ENCODE measurements at regions not wholly inside any gene's neighbourhood (a gene's known extent, or its start where the extent isn't known, plus 50 kb on each side); places are given as distances from the start of the nearest gene placed in this dataset.
"Not testable (repeated sequence)": the region's sequence is repeated elsewhere in the genome, so short reads cannot be mapped to it uniquely, and the experiment has no call there.

DNA sequence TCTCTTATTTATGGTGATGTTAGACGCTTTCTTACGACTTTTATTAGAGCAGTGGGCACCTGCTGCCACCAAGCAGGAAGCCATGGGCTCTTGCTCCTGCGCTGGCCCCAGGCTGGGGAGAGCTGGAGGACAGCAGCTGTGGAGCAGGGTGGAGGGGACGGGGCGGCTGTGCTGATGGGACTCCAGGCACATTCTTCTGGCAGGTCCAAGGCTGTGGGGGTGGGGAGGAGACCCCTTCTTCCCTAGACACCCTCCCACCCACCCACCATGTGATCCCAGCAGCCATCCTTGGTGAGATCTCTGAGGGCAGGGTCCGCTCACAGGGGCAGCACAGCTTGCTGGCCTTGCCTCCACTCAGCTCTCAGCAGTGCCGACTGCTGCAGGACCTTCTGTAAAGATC, 192.6 kb upstream of the IRX4 start:
- Histone ChIP-seq H3K9me3 (ENCODE audit: low read length) (no peaks in the 10 kb centered on the region), H3K27ac (ENCODE audit: low read depth, low read length) (no peak overlapping the region), H3K4me1 (ENCODE audit: insufficient read depth, low read length) (no peaks in the 10 kb centered on the region), H3K9ac (ENCODE audit: low read length) (no peak overlapping the region), H3K36me3 (ENCODE audit: insufficient read depth, low read length) (no peaks in the 10 kb centered on the region), H3K4me3 (ENCODE audit: low read depth in 1 of 2, low read length in 2 of 2) (no peak overlapping the region), H3K27me3 (ENCODE audit: control insufficient read depth in 1 of 2, insufficient read depth in 2 of 2, low read length in 2 of 2) (no peaks in the 10 kb centered on the region)

DNA sequence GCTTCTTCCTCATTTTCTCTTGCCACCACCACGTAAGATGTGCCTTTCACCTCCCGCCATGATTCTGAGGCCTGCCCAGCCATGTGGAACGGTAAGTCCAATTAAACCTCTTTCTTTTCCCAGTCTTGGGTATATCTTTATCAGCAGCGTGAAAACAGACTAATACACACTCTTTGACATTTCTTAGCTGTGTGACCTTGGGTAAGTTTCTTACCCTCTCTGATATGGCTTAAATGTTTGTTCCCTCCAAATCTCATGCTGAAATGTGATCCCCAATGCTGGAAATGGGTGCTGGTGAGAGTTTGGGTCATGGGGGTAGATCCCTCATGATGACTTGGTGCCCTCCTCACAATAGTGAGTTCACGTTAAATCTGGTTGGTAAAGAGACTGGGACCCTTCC, 188.8 kb upstream of the IRX4 start:
- Histone ChIP-seq H3K4me1 (ENCODE audit: insufficient read depth, low read length) (no peaks in the 10 kb centered on the region), H3K27ac (ENCODE audit: low read depth, low read length) (no peak overlapping the region), H3K27me3 (ENCODE audit: control insufficient read depth in 1 of 2, insufficient read depth in 2 of 2, low read length in 2 of 2) (no peaks in the 10 kb centered on the region), H3K36me3 (ENCODE audit: insufficient read depth, low read length) (no peaks in the 10 kb centered on the region), H3K4me3 (ENCODE audit: low read depth in 1 of 2, low read length in 2 of 2) (no peak overlapping the region), H3K9ac (ENCODE audit: low read length) (no peak overlapping the region), H3K9me3 (ENCODE audit: low read length) (no peaks in the 10 kb centered on the region)

DNA sequence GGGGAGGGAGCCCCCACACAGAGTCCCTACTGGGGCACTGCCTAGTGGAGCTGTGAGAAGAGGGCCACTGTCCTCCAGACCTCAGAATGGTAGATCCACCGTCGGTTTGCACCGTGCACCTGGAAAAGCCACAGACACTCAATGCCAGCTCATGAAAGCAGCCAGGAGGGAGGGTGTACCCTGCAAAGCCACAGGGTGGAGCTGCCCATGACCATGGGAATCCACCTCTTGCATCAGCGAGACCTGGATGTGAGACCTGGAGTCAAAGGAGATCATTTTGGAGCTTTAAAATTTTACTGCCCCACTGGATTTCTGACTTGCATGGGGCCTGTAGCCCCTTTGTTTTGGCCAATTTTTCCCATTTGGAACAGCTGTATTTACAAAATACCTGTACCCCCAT, 188.1 kb upstream of the IRX4 start:
- not testable (repeated sequence) for H3K4me3 ChIP-seq (ENCODE audit: low read depth in 1 of 2, low read length in 2 of 2); H3K4me1 ChIP-seq (ENCODE audit: insufficient read depth, low read length); H3K9me3 ChIP-seq (ENCODE audit: low read length); H3K36me3 ChIP-seq (ENCODE audit: insufficient read depth, low read length); H3K27me3 ChIP-seq (ENCODE audit: control insufficient read depth in 1 of 2, insufficient read depth in 2 of 2, low read length in 2 of 2); H3K9ac ChIP-seq (ENCODE audit: low read length); H3K27ac ChIP-seq (ENCODE audit: low read depth, low read length)

- Histone ChIP-seq H3K9ac (ENCODE audit: low read length) (no peak overlapping the region), H3K4me1 (ENCODE audit: insufficient read depth, low read length) (no peaks in the 10 kb centered on the region), H3K27ac (ENCODE audit: low read depth, low read length) (no peak overlapping the region), H3K9me3 (ENCODE audit: low read length) (no peaks in the 10 kb centered on the region), H3K27me3 (ENCODE audit: control insufficient read depth in 1 of 2, insufficient read depth in 2 of 2, low read length in 2 of 2) (no peaks in the 10 kb centered on the region), H3K36me3 (ENCODE audit: insufficient read depth, low read length) (no peaks in the 10 kb centered on the region), H3K4me3 (ENCODE audit: low read depth in 1 of 2, low read length in 2 of 2) (no peak overlapping the region)
Measured at GRCh38 chr5:2068531-2068930, 185.8 kb upstream of the IRX4 start.

DNA sequence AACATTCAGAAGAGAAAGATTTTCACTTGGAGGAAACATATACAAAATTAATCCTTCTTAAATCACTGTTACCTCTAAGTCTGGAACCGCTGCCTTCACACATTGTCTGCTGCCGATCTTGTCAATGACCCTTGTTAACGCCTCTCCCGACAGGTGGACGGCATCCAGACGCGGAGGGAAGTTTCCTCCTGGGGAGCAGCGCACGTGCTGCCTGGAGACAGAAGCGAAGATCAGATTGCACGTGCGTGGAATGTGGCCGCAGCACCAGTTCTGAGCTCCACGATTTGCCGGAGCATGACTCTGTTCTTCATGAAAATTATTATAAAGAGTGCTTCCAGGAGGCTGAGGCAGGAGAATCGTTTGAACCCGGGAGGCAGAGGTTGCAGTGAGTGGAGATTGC, 183.6 kb upstream of the IRX4 start:
- H3K9ac ChIP-seq (ENCODE audit: low read length) = no peak overlapping the region
- H3K9me3 ChIP-seq (ENCODE audit: low read length) = no peaks in the 10 kb centered on the region
- no peak overlapping the region for H3K4me3 ChIP-seq (ENCODE audit: low read depth in 1 of 2, low read length in 2 of 2)
- no peaks in the 10 kb centered on the region for H3K36me3 ChIP-seq (ENCODE audit: insufficient read depth, low read length)
- H3K27ac ChIP-seq (ENCODE audit: low read depth, low read length) = no peak overlapping the region
- no peaks in the 10 kb centered on the region for H3K4me1 ChIP-seq (ENCODE audit: insufficient read depth, low read length)
- H3K27me3 ChIP-seq (ENCODE audit: control insufficient read depth in 1 of 2, insufficient read depth in 2 of 2, low read length in 2 of 2) = no peaks in the 10 kb centered on the region

DNA sequence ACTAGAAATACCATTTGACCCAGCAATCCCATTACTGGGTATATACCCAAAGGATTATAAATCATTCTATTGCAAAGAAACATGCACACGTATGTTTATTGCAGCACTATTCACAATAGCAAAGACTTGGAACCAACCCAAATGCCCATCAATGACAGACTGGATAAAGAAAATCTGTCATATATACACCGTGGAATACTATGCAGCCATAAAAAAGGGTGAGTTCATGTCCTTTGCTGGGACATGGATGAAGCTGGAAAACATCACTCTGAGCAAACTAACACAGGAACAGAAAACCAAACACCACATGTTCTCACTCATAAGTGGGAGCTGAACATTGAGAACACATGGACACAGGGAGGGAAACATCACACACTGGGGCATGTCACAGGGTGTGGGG, 180.7 kb upstream of the IRX4 start:
- not testable (repeated sequence) for H3K27me3 ChIP-seq (ENCODE audit: control insufficient read depth in 1 of 2, insufficient read depth in 2 of 2, low read length in 2 of 2); H3K4me1 ChIP-seq (ENCODE audit: insufficient read depth, low read length); H3K36me3 ChIP-seq (ENCODE audit: insufficient read depth, low read length); H3K9ac ChIP-seq (ENCODE audit: low read length); H3K27ac ChIP-seq (ENCODE audit: low read depth, low read length); H3K4me3 ChIP-seq (ENCODE audit: low read depth in 1 of 2, low read length in 2 of 2); H3K9me3 ChIP-seq (ENCODE audit: low read length)

- no peak overlapping the region for H3K9ac ChIP-seq (ENCODE audit: low read length)
- no peaks in the 10 kb centered on the region for H3K4me1 ChIP-seq (ENCODE audit: insufficient read depth, low read length)
- no peak overlapping the region for H3K27ac ChIP-seq (ENCODE audit: low read depth, low read length)
- H3K9me3 ChIP-seq (ENCODE audit: low read length) = no peaks in the 10 kb centered on the region
- H3K36me3 ChIP-seq (ENCODE audit: insufficient read depth, low read length) = no peaks in the 10 kb centered on the region
- H3K4me3 ChIP-seq (ENCODE audit: low read depth in 1 of 2, low read length in 2 of 2) = no peak overlapping the region
- H3K27me3 ChIP-seq (ENCODE audit: control insufficient read depth in 1 of 2, insufficient read depth in 2 of 2, low read length in 2 of 2) = no peaks in the 10 kb centered on the region
Measured at GRCh38 chr5:2052687-2053086, 170.0 kb upstream of the IRX4 start.

DNA sequence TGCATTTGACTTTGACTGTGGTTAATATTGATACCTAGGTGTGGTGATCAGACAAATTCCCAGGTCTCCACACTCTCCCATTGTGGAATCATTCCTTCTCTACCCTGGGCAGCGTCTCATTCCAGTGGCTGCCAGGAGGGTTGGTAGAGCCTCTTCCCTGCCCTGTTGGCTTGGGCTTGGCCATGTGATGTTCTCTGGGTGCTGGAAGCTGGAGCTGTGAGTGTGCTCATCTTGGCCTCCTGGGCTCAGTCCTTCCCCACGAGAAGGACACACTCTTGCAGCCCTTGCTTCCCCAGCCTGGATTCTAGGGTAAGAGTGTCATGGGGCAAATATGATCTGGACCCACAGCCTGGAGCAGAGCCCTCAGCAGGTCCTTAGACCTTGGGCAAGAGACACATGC, 167.2 kb upstream of the IRX4 start:
- H3K27me3 ChIP-seq (ENCODE audit: control insufficient read depth in 1 of 2, insufficient read depth in 2 of 2, low read length in 2 of 2) = no peaks in the 10 kb centered on the region
- H3K9me3 ChIP-seq (ENCODE audit: low read length) = no peaks in the 10 kb centered on the region
- H3K36me3 ChIP-seq (ENCODE audit: insufficient read depth, low read length) = no peaks in the 10 kb centered on the region
- no peak overlapping the region for H3K9ac ChIP-seq (ENCODE audit: low read length)
- H3K27ac ChIP-seq (ENCODE audit: low read depth, low read length) = no peak overlapping the region
- no peaks in the 10 kb centered on the region for H3K4me1 ChIP-seq (ENCODE audit: insufficient read depth, low read length)
- H3K4me3 ChIP-seq (ENCODE audit: low read depth in 1 of 2, low read length in 2 of 2) = no peak overlapping the region

GRCh38 chr5:2048664-2049063, 165.9 kb upstream of the IRX4 start:
- Histone ChIP-seq H3K27ac (ENCODE audit: low read depth, low read length) (no peak overlapping the region), H3K9ac (ENCODE audit: low read length) (no peak overlapping the region), H3K4me3 (ENCODE audit: low read depth in 1 of 2, low read length in 2 of 2) (no peak overlapping the region), H3K27me3 (ENCODE audit: control insufficient read depth in 1 of 2, insufficient read depth in 2 of 2, low read length in 2 of 2) (no peaks in the 10 kb centered on the region), H3K4me1 (ENCODE audit: insufficient read depth, low read length) (no peaks in the 10 kb centered on the region), H3K36me3 (ENCODE audit: insufficient read depth, low read length) (no peaks in the 10 kb centered on the region), H3K9me3 (ENCODE audit: low read length) (no peaks in the 10 kb centered on the region)

GRCh38 chr5:2047341-2047927, 164.7 kb upstream of the IRX4 start:
- Histone ChIP-seq H3K27me3 (ENCODE audit: control insufficient read depth in 1 of 2, insufficient read depth in 2 of 2, low read length in 2 of 2) (no peaks in the 10 kb centered on the region), H3K27ac (ENCODE audit: low read depth, low read length) (no peak overlapping the region), H3K9ac (ENCODE audit: low read length) (no peak overlapping the region), H3K4me3 (ENCODE audit: low read depth in 1 of 2, low read length in 2 of 2) (no peak overlapping the region), H3K4me1 (ENCODE audit: insufficient read depth, low read length) (no peaks in the 10 kb centered on the region), H3K36me3 (ENCODE audit: insufficient read depth, low read length) (no peaks in the 10 kb centered on the region), H3K9me3 (ENCODE audit: low read length) (no peaks in the 10 kb centered on the region)

DNA sequence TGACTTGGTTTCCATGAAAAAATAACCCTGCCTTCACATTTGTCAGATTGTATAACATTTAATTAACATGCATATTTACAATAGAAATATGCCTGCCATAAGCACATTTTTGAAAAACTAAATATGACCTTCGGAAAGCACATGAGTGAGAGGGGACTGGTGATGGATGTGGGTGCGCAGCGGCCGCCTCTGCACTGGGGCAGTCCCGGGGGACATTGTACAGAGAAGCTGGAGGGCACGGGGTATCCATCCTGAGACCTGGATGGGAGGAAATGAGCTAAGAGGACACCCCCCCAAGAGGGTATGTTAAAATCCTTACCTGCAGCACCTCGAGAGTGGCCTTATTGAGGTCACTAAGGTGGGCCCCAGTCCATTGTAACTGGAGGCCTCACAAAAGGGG, 161.3 kb upstream of the IRX4 start:
- Histone ChIP-seq H3K9me3 (ENCODE audit: low read length) (no peaks in the 10 kb centered on the region), H3K27me3 (ENCODE audit: control insufficient read depth in 1 of 2, insufficient read depth in 2 of 2, low read length in 2 of 2) (no peaks in the 10 kb centered on the region), H3K27ac (ENCODE audit: low read depth, low read length) (no peak overlapping the region), H3K36me3 (ENCODE audit: insufficient read depth, low read length) (no peaks in the 10 kb centered on the region), H3K9ac (ENCODE audit: low read length) (no peak overlapping the region), H3K4me1 (ENCODE audit: insufficient read depth, low read length) (no peaks in the 10 kb centered on the region), H3K4me3 (ENCODE audit: low read depth in 1 of 2, low read length in 2 of 2) (no peak overlapping the region)

- no peak overlapping the region for H3K9ac ChIP-seq (ENCODE audit: low read length)
Measured at GRCh38 chr5:2039180-2039531, 156.4 kb upstream of the IRX4 start.

More at GRCh38 chr5:2039180-2039531, 156.4 kb upstream of the IRX4 start:
- Histone ChIP-seq H3K27me3 (ENCODE audit: control insufficient read depth in 1 of 2, insufficient read depth in 2 of 2, low read length in 2 of 2) (peaks cover 0 to 7% of the 10 kb centered on the region in 2 donors), H3K36me3 (ENCODE audit: insufficient read depth, low read length) (no peaks in the 10 kb centered on the region), H3K4me1 (ENCODE audit: insufficient read depth, low read length) (no peaks in the 10 kb centered on the region), H3K9me3 (ENCODE audit: low read length) (no peaks in the 10 kb centered on the region), H3K4me3 (ENCODE audit: low read depth in 1 of 2, low read length in 2 of 2) (no peak overlapping the region), H3K27ac (ENCODE audit: low read depth, low read length) (no peak overlapping the region)
